Activated T-helper 1 cell treated with anti-CD3 and anti-CD28 coated beads, Interleukin-2, amount 50 U/mL, for 16 hours (primary cell): ENCODE measurements at regions not wholly inside any gene's neighbourhood (a gene's known extent, or its start where the extent isn't known, plus 50 kb on each side); places are given as distances from the start of the nearest gene placed in this dataset.

Source experiments
- DNase-seq, 2 donors: peaks; one replicate each; pipeline ENCODE4 v3.0.0-alpha.2; 2020; ENCODE audit warnings: low read depth in 1 of 2, low spot score in 1 of 2

DNA sequence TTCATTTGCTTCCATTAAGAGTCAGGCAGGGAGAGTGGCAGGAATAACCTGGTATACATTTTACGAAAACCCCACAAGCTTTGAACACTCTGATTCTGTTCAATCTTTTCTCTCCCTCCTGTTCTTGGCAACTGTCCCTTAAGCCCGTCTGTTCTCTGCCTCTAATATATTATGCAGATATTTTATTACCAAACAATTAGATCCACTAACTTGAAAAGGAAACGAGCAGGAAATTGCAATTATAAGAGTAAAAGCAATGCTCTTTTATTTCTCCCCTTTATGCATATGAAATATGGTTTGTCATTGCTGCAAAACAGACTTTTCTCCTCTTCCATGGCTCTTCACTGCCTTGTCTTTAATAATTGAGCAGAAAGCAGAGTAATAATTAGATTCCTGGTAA lies 149.1 kb upstream of the CELF4 start:
- no peak for DNase-seq

GRCh38 chr18:37712776-37713175 lies 147.2 kb upstream of the CELF4 start:
- DNase-seq = no peak

GRCh38 chr18:37711766-37712505 lies 146.3 kb upstream of the CELF4 start:
- DNase-seq = no peak

DNA sequence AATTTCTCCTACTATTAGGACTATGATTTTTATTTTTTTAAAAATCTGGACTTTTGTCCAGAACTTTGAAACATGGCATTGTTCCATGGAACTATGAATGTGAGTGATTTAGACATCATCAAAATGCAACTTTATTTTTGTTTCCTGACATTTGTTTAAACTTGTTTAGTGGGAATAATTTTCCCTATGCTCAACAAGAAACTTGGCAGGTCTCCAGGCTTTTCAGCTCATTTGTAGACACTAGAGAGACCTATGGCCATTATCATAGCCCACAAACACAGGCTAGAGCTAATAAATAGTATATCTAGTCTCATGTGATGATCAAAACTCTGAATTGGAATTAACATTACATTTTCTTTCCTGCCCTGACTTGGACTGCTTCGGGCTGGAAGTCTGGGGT lies 145.1 kb upstream of the CELF4 start:
- no peak for DNase-seq

DNA sequence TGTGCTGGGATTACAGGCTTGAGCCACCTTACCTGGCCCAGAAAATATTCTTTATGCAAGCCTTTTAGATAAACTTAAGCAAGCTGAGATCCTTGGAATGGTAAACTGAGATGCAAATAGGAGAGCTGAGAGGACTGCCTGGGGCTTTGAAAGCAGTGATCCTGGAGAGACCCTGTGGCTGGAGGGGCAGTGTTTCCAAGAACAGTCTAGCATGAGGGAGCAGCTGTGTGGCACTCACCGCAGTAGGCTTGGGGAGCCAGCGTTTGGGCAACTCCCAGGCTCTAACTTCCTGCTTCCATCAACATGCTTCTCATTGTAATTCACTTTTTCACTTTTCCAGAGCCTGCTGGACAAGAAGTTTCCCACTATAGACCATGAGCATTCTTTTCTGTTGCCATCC lies 144.1 kb upstream of the CELF4 start:
- DNase-seq = no peak

DNA sequence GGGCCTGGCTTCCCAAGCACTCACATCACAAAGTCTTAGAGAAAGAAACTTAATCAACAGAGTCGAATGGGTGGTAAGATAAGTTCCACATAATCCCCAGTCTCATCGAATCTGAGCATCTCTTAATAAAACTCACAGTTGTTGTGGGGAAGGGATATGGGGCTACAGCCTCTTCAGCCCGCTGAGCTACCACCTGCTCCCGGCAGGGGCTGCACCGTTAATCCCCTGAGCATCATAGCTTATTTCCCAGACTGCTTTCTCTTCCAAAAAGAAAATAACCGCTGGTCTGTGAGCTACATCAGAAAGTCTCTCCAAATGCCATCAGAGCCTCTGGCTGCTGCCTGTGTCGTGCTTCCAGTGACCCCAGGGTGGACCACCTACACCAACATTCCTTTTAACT lies 139.4 kb upstream of the CELF4 start:
- DNase-seq = no peak

GRCh38 chr18:37702841-37703240 lies 137.2 kb upstream of the CELF4 start:
- no peak for DNase-seq

DNA sequence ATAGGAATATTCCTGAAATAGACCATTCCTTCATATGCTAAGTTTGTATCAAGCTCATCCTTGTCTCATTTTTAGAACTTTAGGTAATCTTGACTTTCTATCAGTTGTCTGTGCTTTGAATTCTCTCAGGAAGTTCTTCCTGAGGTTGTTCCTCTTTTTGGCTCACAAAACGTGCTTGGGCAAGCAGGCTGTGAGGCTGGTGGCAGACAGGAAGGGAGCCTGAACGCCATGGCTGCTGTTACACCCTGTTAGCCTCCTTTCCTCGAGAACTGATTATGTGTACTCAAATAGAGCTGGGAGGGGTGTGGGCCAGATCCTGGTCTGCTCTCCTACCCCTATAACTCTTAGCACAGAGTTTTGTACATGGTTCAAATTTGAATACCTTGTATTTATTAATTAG lies 136.4 kb upstream of the CELF4 start:
- DNase-seq = no peak

DNA sequence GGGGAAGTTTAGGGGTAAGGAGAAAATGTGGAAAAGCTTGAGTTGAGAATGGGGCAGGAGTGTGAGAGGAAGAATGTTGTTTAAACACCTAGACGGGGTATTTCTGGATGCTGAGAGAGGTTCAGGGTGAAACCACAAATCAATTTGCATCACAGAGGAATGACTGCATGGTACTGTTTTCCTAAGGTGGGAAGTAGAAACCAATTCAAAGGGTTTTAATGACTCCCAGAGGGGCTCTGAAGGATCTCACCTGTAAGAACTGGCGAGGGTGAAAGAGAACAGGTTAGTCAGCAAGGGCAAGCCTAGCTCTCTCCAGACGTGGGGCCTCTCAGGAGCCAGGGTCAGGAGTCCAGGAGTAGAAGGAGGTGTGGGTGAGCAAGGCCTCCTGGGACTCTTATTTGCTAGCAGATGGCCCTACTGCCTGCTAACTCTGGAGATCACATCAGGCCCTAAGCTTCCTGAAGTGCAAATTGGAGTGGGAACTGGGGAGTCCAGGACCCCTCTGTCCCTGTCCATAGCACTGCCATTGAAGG lies 133.0 kb upstream of the CELF4 start:
- no peak for DNase-seq

GRCh38 chr18:37694516-37694915 lies 128.9 kb upstream of the CELF4 start:
- no peak for DNase-seq

DNA sequence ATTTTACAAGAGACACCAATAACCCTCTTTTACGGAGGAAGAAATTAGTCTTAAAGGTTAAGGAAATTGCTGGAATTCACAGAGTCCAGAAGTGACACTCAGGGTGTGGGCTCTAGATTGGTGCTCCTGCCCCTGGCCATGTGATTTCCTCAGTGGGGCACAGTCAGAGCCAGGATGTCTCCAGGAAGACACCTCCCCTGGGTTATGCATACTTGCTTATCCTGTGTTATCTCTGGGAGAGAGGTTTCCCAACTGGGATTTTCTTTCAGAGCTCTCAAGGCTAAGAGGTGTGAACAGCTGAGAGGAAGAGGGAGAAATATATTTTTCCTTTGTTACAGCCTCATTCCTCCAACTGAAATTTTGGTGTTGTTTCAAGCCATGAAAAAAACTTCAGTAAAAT lies 125.6 kb upstream of the CELF4 start:
- no peak for DNase-seq

GRCh38 chr18:37689841-37690240 lies 124.2 kb upstream of the CELF4 start:
- DNase-seq = no peak

GRCh38 chr18:37684590-37684989 lies 119.0 kb upstream of the CELF4 start:
- no peak for DNase-seq

- no peak for DNase-seq
Measured at GRCh38 chr18:37684183-37684582, 118.6 kb upstream of the CELF4 start.

- DNase-seq = no peak
Measured at GRCh38 chr18:37680911-37681310, 115.3 kb upstream of the CELF4 start.

GRCh38 chr18:37676276-37676675 lies 110.7 kb upstream of the CELF4 start:
- no peak for DNase-seq

GRCh38 chr18:37675699-37676098 lies 110.1 kb upstream of the CELF4 start:
- no peak for DNase-seq

DNA sequence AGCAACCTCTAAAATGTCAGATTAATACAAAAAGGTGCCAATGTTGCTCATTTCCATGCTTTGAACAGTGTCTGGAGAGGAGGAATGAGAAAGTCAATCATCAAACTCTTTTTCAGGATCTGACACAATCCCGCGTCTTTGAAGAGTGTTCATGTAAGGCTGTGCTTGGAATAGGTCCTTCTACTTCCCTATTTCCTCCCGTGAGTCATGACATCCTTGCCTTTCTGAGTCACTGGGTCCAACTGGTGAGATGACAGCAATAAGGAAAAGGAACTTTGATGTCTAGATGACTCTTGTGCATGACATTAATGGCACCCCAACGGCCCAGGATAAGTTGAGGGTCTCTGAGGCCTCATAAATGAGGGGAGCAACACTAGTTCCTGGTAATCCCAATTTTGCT lies 109.0 kb upstream of the CELF4 start:
- no peak for DNase-seq

DNA sequence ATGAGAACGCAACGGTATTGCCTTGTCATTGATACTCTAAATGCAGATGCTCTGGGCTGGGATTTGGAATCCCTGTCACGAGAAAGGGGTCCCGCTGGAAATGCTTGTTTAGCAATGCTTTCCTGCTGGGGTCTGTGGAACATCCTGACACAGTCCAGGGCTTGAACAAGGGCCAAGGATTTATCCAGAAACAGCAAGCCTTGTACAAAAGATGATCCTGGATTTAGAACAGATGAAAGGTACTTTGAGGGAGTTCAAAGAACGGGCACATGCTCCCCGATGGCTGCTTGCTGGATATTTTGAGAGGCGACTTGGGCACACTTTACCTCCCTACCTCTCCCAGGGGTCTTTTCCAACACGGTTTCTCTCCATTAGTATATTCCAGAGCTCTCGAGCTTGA lies 108.1 kb upstream of the CELF4 start:
- no peak for DNase-seq

DNA sequence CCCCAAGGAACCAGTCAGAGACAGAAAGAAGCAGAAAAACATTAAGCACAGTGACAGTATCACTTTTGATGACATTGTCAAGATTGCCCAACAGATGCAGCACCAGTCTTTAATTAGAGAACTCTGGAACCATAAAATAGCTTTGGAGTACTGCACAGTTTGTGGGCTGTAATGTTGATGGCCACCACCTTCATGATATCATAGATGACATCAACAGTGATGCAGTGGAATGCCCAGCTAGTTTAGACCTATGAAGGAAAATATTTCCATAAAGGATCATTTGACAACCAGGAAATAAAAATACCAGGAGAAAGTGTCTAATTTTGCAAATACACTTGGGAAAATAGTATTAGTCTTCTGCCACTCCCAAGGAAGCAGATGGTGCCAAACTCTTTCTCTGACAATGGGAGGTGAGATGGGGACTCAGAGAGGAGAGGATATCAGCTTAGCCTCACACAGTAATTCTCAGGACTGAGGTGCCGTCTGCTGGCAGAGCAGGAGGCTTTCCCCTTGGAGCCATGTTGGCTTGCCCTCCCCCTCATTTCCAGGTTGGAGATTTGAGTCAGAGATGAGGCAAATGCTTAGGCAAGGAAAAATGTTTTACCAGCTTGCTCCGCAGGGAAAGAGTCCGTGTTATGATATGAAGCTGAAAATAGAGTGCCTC lies 107.5 kb upstream of the CELF4 start:
- no peak for DNase-seq

- no peak for DNase-seq
Measured at GRCh38 chr18:37672001-37672400, 106.4 kb upstream of the CELF4 start.

- DNase-seq = no peak
Measured at GRCh38 chr18:37671530-37671929, 105.9 kb upstream of the CELF4 start.

DNA sequence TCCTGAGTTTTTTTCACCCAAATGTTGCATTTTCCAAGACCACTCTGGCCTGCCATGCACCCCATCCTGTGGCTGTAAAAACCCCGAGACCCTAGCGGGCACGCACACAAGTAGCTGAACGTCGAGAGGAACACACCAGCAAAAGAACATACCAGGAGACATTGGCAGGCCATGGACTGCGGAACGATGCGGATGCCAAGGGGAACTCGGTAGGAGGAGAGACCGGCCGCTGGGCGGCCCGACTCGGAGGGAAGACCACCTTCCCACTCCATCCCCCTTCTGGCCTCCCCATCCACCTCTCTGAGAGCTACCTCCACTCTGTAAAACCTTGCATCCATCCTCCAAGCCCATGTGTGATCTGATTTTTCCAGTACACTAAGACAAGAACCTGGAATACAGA lies 105.5 kb upstream of the CELF4 start:
- DNase-seq = no peak
